Adrenal gland (tissue), 9 donors: ENCODE measurements at regions not wholly inside any gene's neighbourhood (a gene's known extent, or its start where the extent isn't known, plus 50 kb on each side); places are given as distances from the start of the nearest gene placed in this dataset.

ENCODE experiments used
- DNase-seq, 7 donors: peaks; one replicate each; pipeline ENCODE4 v3.0.0-alpha.2; 2019 to 2020
- H3K27ac ChIP-seq, 5 donors: fragments of 200-600 bp; sonication (generic) in 4 of 5; 1 replicate in 3 of 5; 2 replicates in 2 of 5; pipeline versions ENCODE4 v1.5.1 to v1.8.0; 2016 to 2020; ENCODE audit warnings: mild to moderate bottlenecking in 1 of 5
- H3K27me3 ChIP-seq: fragments of 200-600 bp; 2 replicates; pipeline ENCODE4 v1.8.0; 2021
- H3K36me3 ChIP-seq, 2 donors: fragments of 200-600 bp; replicated peaks in 1 of 2; 1 replicate in 1 of 2; 2 replicates in 1 of 2; pipeline versions ENCODE4 v1.5.1 to v1.8.0; 2018 to 2022
- H3K4me1 ChIP-seq, 2 donors: fragments of 200-600 bp; replicated peaks in 1 of 2; 1 replicate in 1 of 2; 2 replicates in 1 of 2; pipeline versions ENCODE4 v1.5.1 to v1.8.0; 2018 to 2021
- H3K4me3 ChIP-seq, 4 donors: fragments of 200-600 bp; sonication (generic) in 3 of 4; one replicate each; pipeline ENCODE4 v1.5.1; 2016 to 2018
- H3K9me3 ChIP-seq, 3 donors: fragments of 200-600 bp; sonication (generic) in 1 of 3; replicated peaks in 1 of 3; 1 replicate in 2 of 3; 2 replicates in 1 of 3; pipeline versions ENCODE4 v1.5.1 to v1.8.0; 2016 to 2021
- CTCF ChIP-seq, 6 experiments: fragments of 450-650 bp in 4 of 6; fragments of 200-600 bp in 2 of 6; sonication (generic) in 1 of 6; IDR thresholded peaks; 1 replicate in 5 of 6; 2 replicates in 1 of 6; pipeline versions ENCODE4 v1.5.1 to v1.8.0; 2016 to 2021; ENCODE audit warnings: antibody characterized with exemption in 6 of 6, mild to moderate bottlenecking in 2 of 6, moderate library complexity in 1 of 6
- POLR2A ChIP-seq, 2 donors: fragments of 450-650 bp; IDR thresholded peaks; one replicate each; pipeline ENCODE4 v1.6.1; 2017; ENCODE audit warnings: antibody characterized with exemption in 2 of 2, mild to moderate bottlenecking in 2 of 2, moderate library complexity in 1 of 2
- WGBS, 4 donors: extraction: QIAGEN DNeasy Blood & Tissue Kit in 2 of 4; methylation state at CpG; one replicate each; pipeline versions ENCODE4 v1.1.5 to v1.1.7; 2013 to 2017; 5-methylcytosine and 5-hydroxymethylcytosine counted together
- intact Hi-C, 2 donors: fragments of 100-400 bp; cut with DNase I; formaldehyde crosslinking; loops; one replicate each; pipeline versions ENCODE4 v1.14.1 to v1.15.0; 2022 to 2023
- donor health status: healthy with polysubstance abuse.
- donor health status: Bipolar disorder and iron deficiency.
- donor health status: DM: yes; HTN: yes; CAD: no.
- donor health status: DM: no; HTN: no; CAD: no.
- donor health status: DM: no; HTN: no; CAD: no.

- H3K36me3 ChIP-seq = no peaks in the 10 kb centered on the region
- no peaks in the 10 kb centered on the region for H3K4me1 ChIP-seq
- DNase-seq = no peak
- H3K27me3 ChIP-seq = no peaks in the 10 kb centered on the region
- intact Hi-C loops = no loop called here
- H3K27ac ChIP-seq = no peak overlapping the region
- WGBS, 4 donors = 89 to 100% (median 91%) methylated on average over 1 of the region's 1 CpG
- no peak overlapping the region for H3K4me3 ChIP-seq
- no peak for TF ChIP-seq CTCF (IDR thresholded peaks at IDR 0.05)
- TF ChIP-seq POLR2A (IDR thresholded peaks at IDR 0.05) = no peak
- H3K9me3 ChIP-seq = no peaks in the 10 kb centered on the region
Measured at GRCh38 chr9:38211002-38211401, 142.0 kb upstream of the SHB start.

DNA sequence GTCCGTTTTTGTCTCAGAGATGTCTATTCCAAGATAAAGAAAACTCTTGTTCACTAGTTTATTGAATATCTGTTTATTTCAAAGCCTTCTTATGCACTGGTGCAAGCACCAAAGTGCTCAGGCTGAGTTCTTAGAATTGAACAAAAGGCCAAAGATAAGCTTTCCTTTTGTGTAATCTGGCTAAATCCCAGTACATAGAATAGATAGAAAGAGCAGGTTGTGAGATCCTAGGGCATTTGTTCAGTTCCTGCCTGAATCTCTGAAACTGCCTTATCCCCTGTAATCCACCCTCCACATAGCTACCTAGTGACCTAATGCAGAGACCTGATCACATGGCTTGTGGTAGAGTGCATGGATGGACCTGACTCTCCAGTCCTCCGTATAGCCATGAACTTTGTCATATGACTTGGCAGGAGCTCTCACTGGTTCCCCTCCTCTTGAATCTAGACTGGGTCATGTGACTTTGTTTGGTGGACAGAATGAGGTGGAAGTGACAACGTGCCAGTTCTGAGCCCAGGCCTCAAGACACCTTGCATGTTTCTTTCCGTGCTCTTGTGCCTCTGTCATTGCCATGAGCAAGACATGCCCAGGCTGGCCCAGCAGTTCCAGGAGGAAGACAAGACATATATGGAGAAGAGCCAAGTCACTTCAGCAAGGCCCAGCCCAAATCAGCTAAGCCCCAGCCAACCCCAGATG lies 139.3 kb upstream of the SHB start:
- 71 to 85% (median 81%) methylated on average over 4 of the region's 4 CpGs for WGBS, 4 donors
- Histone ChIP-seq H3K36me3 (no peaks in the 10 kb centered on the region), H3K4me3 (no peak overlapping the region), H3K27me3 (no peaks in the 10 kb centered on the region), H3K27ac (no peak overlapping the region), H3K9me3 (no peaks in the 10 kb centered on the region), H3K4me1 (no peaks in the 10 kb centered on the region)
- intact Hi-C loops = no loop called here
- peak in 1 of 7 donors; percentile 25 for DNase-seq
- no peak for TF ChIP-seq CTCF (IDR thresholded peaks at IDR 0.05)
- TF ChIP-seq POLR2A (IDR thresholded peaks at IDR 0.05) = no peak

- Histone ChIP-seq H3K36me3 (no peaks in the 10 kb centered on the region), H3K4me3 (no peak overlapping the region), H3K27ac (no peak overlapping the region), H3K27me3 (no peaks in the 10 kb centered on the region), H3K9me3 (no peaks in the 10 kb centered on the region), H3K4me1 (no peaks in the 10 kb centered on the region)
- TF ChIP-seq CTCF (IDR thresholded peaks at IDR 0.05) (no peak), POLR2A (IDR thresholded peaks at IDR 0.05) (no peak)
- peak in 1 of 7 donors; percentile 18 for DNase-seq
- intact Hi-C loops = no loop called here
- 56 to 71% (median 64%) methylated on average over 3 of the region's 3 CpGs for WGBS, 4 donors
Measured at GRCh38 chr9:38207247-38207778, 138.3 kb upstream of the SHB start.

GRCh38 chr9:38205279-38205678 lies 136.3 kb upstream of the SHB start:
- no peaks in the 10 kb centered on the region for H3K4me1 ChIP-seq
- no peaks in the 10 kb centered on the region for H3K27me3 ChIP-seq
- H3K9me3 ChIP-seq = no peaks in the 10 kb centered on the region
- H3K27ac ChIP-seq = no peak overlapping the region
- H3K4me3 ChIP-seq = no peak overlapping the region
- TF ChIP-seq CTCF (IDR thresholded peaks at IDR 0.05) (no peak), POLR2A (IDR thresholded peaks at IDR 0.05) (no peak)
- no peaks in the 10 kb centered on the region for H3K36me3 ChIP-seq
- intact Hi-C loops = no loop called here
- no peak for DNase-seq
